ENCODE measurements at regions not wholly inside any gene's neighbourhood (a gene's known extent, or its start where the extent isn't known, plus 50 kb on each side); places are given as distances from the start of the nearest gene placed in this dataset.
A peak's percentile ranks its signal among the peaks of the same experiment; 100 is the strongest.
"Not testable (repeated sequence)": the region's sequence is repeated elsewhere in the genome, so short reads cannot be mapped to it uniquely, and the experiment has no call there.

- Histone ChIP-seq H3K36me3 (ENCODE audit: insufficient read depth, low read length) (no peaks in the 10 kb centered on the region), H3K27ac (no peak overlapping the region), H3K9ac (ENCODE audit: insufficient read length) (no peak overlapping the region), H3K9me3 (ENCODE audit: low read depth, low read length) (no peaks in the 10 kb centered on the region), H3K4me3 (no peak overlapping the region)
- no peak for DNase-seq (ENCODE audit: low read depth, low spot score)
- TF ChIP-seq EZH2 (IDR thresholded peaks at IDR 0.05): no peak
- no peak for TF ChIP-seq POLR2AphosphoS5 (IDR thresholded peaks at IDR 0.05; ENCODE audit: borderline replicate concordance, low read depth, low read length)
- no peak for TF ChIP-seq FOXP2 (optimal IDR thresholded peaks at IDR 0.05; ENCODE audit: control extremely low read depth, extremely low read length, insufficient read depth)
Measured at GRCh38 chr5:24177821-24178220, 467.0 kb downstream of the CDH10 start.

- Histone ChIP-seq H3K9ac (ENCODE audit: insufficient read length) (no peak overlapping the region), H3K27ac (no peak overlapping the region), H3K9me3 (ENCODE audit: low read depth, low read length) (no peaks in the 10 kb centered on the region), H3K36me3 (ENCODE audit: insufficient read depth, low read length) (no peaks in the 10 kb centered on the region), H3K4me3 (no peak overlapping the region)
- DNase-seq (ENCODE audit: low read depth, low spot score): no peak
- TF ChIP-seq FOXP2 (optimal IDR thresholded peaks at IDR 0.05; ENCODE audit: control extremely low read depth, extremely low read length, insufficient read depth): no peak
- no peak for TF ChIP-seq EZH2 (IDR thresholded peaks at IDR 0.05)
Measured at GRCh38 chr5:24183981-24184380, 460.8 kb downstream of the CDH10 start.

GRCh38 chr5:24188216-24188925, 456.4 kb downstream of the CDH10 start:
- Histone ChIP-seq H3K4me3 (no peak overlapping the region), H3K27ac (peak overlapping the region; percentile 21; the same call in 1 of the 2 replicates), H3K9me3 (ENCODE audit: low read depth, low read length) (no peaks in the 10 kb centered on the region), H3K36me3 (ENCODE audit: insufficient read depth, low read length) (no peaks in the 10 kb centered on the region), H3K9ac (ENCODE audit: insufficient read length) (no peak overlapping the region)
- no peak for TF ChIP-seq EZH2 (IDR thresholded peaks at IDR 0.05)
- no peak for TF ChIP-seq FOXP2 (optimal IDR thresholded peaks at IDR 0.05; ENCODE audit: control extremely low read depth, extremely low read length, insufficient read depth)
- TF ChIP-seq POLR2AphosphoS5 (IDR thresholded peaks at IDR 0.05; ENCODE audit: borderline replicate concordance, low read depth, low read length): no peak
- peak; percentile 3 for DNase-seq (ENCODE audit: low read depth, low spot score)

GRCh38 chr5:24196789-24197188, 448.0 kb downstream of the CDH10 start:
- no peak overlapping the region for H3K4me3 ChIP-seq
- H3K36me3 ChIP-seq (ENCODE audit: insufficient read depth, low read length): no peaks in the 10 kb centered on the region

GRCh38 chr5:24208686-24209106, 436.1 kb downstream of the CDH10 start:
- no peak for DNase-seq (ENCODE audit: low read depth, low spot score)
- TF ChIP-seq POLR2AphosphoS5 (IDR thresholded peaks at IDR 0.05; ENCODE audit: borderline replicate concordance, low read depth, low read length) (no peak), EZH2 (IDR thresholded peaks at IDR 0.05) (no peak), FOXP2 (optimal IDR thresholded peaks at IDR 0.05; ENCODE audit: control extremely low read depth, extremely low read length, insufficient read depth) (no peak)

More at GRCh38 chr5:24196789-24197188, 448.0 kb downstream of the CDH10 start:
- Histone ChIP-seq H3K9ac (ENCODE audit: insufficient read length) (no peak overlapping the region), H3K27ac (no peak overlapping the region), H3K9me3 (ENCODE audit: low read depth, low read length) (no peaks in the 10 kb centered on the region)
- TF ChIP-seq FOXP2 (optimal IDR thresholded peaks at IDR 0.05; ENCODE audit: control extremely low read depth, extremely low read length, insufficient read depth): no peak
- TF ChIP-seq EZH2 (IDR thresholded peaks at IDR 0.05): no peak
- TF ChIP-seq POLR2AphosphoS5 (IDR thresholded peaks at IDR 0.05; ENCODE audit: borderline replicate concordance, low read depth, low read length): no peak
- no peak for DNase-seq (ENCODE audit: low read depth, low spot score)

GRCh38 chr5:24215114-24215513, 429.7 kb downstream of the CDH10 start:
- H3K27ac ChIP-seq: no peak overlapping the region
- H3K4me3 ChIP-seq: no peak overlapping the region
- TF ChIP-seq FOXP2 (optimal IDR thresholded peaks at IDR 0.05; ENCODE audit: control extremely low read depth, extremely low read length, insufficient read depth) (no peak), EZH2 (IDR thresholded peaks at IDR 0.05) (no peak)
- H3K36me3 ChIP-seq (ENCODE audit: insufficient read depth, low read length): no peaks in the 10 kb centered on the region
- no peak overlapping the region for H3K9ac ChIP-seq (ENCODE audit: insufficient read length)
- DNase-seq (ENCODE audit: low read depth, low spot score): no peak
- no peaks in the 10 kb centered on the region for H3K9me3 ChIP-seq (ENCODE audit: low read depth, low read length)

More at GRCh38 chr5:24208686-24209106, 436.1 kb downstream of the CDH10 start:
- Histone ChIP-seq H3K36me3 (ENCODE audit: insufficient read depth, low read length) (no peaks in the 10 kb centered on the region), H3K9me3 (ENCODE audit: low read depth, low read length) (no peaks in the 10 kb centered on the region; the same call in 1 of the 2 replicates), H3K27ac (no peak overlapping the region), H3K9ac (ENCODE audit: insufficient read length) (no peak overlapping the region), H3K4me3 (no peak overlapping the region)

- Histone ChIP-seq H3K9ac (ENCODE audit: insufficient read length) (no peak overlapping the region), H3K36me3 (ENCODE audit: insufficient read depth, low read length) (no peaks in the 10 kb centered on the region), H3K4me3 (no peak overlapping the region), H3K9me3 (ENCODE audit: low read depth, low read length) (0 out of 2 replicates have a peak, but pooled peaks cover 4% of the 10 kb centered on the region), H3K27ac (no peak overlapping the region)
- DNase-seq (ENCODE audit: low read depth, low spot score): no peak
- TF ChIP-seq FOXP2 (optimal IDR thresholded peaks at IDR 0.05; ENCODE audit: control extremely low read depth, extremely low read length, insufficient read depth) (no peak), POLR2AphosphoS5 (IDR thresholded peaks at IDR 0.05; ENCODE audit: borderline replicate concordance, low read depth, low read length) (no peak)
Measured at GRCh38 chr5:24222876-24223275, 421.9 kb downstream of the CDH10 start.

GRCh38 chr5:24225051-24225450, 419.7 kb downstream of the CDH10 start:
- 0 out of 2 replicates have a peak, but pooled peaks cover 4% of the 10 kb centered on the region for H3K9me3 ChIP-seq (ENCODE audit: low read depth, low read length)
- no peaks in the 10 kb centered on the region for H3K36me3 ChIP-seq (ENCODE audit: insufficient read depth, low read length)
- no peak for DNase-seq (ENCODE audit: low read depth, low spot score)
- H3K27ac ChIP-seq: no peak overlapping the region
- no peak overlapping the region for H3K9ac ChIP-seq (ENCODE audit: insufficient read length)
- TF ChIP-seq EZH2 (IDR thresholded peaks at IDR 0.05) (no peak), POLR2AphosphoS5 (IDR thresholded peaks at IDR 0.05; ENCODE audit: borderline replicate concordance, low read depth, low read length) (no peak), FOXP2 (optimal IDR thresholded peaks at IDR 0.05; ENCODE audit: control extremely low read depth, extremely low read length, insufficient read depth) (no peak)
- no peak overlapping the region for H3K4me3 ChIP-seq

GRCh38 chr5:24226479-24226878, 418.3 kb downstream of the CDH10 start:
- DNase-seq (ENCODE audit: low read depth, low spot score): no peak
- TF ChIP-seq EZH2 (IDR thresholded peaks at IDR 0.05) (no peak), POLR2AphosphoS5 (IDR thresholded peaks at IDR 0.05; ENCODE audit: borderline replicate concordance, low read depth, low read length) (no peak), FOXP2 (optimal IDR thresholded peaks at IDR 0.05; ENCODE audit: control extremely low read depth, extremely low read length, insufficient read depth) (no peak)
- H3K9me3 ChIP-seq (ENCODE audit: low read depth, low read length): 0 out of 2 replicates have a peak, but pooled peaks cover 4% of the 10 kb centered on the region
- no peak overlapping the region for H3K4me3 ChIP-seq
- no peak overlapping the region for H3K27ac ChIP-seq
- no peaks in the 10 kb centered on the region for H3K36me3 ChIP-seq (ENCODE audit: insufficient read depth, low read length)
- no peak overlapping the region for H3K9ac ChIP-seq (ENCODE audit: insufficient read length)

- H3K27ac ChIP-seq; H3K4me3 ChIP-seq; H3K36me3 ChIP-seq (ENCODE audit: insufficient read depth, low read length); DNase-seq (ENCODE audit: low read depth, low spot score); H3K9me3 ChIP-seq (ENCODE audit: low read depth, low read length); H3K9ac ChIP-seq (ENCODE audit: insufficient read length): not testable (repeated sequence)
Measured at GRCh38 chr5:24227881-24228280, 416.9 kb downstream of the CDH10 start.

Measured in SK-N-MC (cell line).